Thoracic aorta (tissue), 2 donors: ENCODE measurements at regions not wholly inside any gene's neighbourhood (a gene's known extent, or its start where the extent isn't known, plus 50 kb on each side); places are given as distances from the start of the nearest gene placed in this dataset.

ENCODE experiments used
- ATAC-seq: fragments of 150-250 bp; one replicate; pipeline ENCODE4 v1.8.0; 2017; ENCODE audit warnings: low read depth; ENCODE audit not compliant: insufficient number of reproducible peaks, low FRiP score
- DNase-seq: peaks from one replicate; pipeline ENCODE4 v3.0.0-alpha.2; 2020; ENCODE audit warnings: low spot score
- H3K27ac ChIP-seq, 2 donors: fragments of 200-600 bp; sonication (generic); 1 replicate in 1 of 2; 2 replicates in 1 of 2; pipeline ENCODE4 v1.5.1; 2016; ENCODE audit warnings: mild to moderate bottlenecking in 2 of 2, moderate library complexity in 2 of 2
- H3K27me3 ChIP-seq: fragments of 200-600 bp; sonication (generic); replicated peaks from 2 replicates; pipeline ENCODE4 v1.6.0; 2016; ENCODE audit warnings: mild to moderate bottlenecking; ENCODE audit not compliant: insufficient read depth
- H3K36me3 ChIP-seq: fragments of 200-600 bp; sonication (generic); one replicate; pipeline ENCODE4 v1.5.1; 2016
- H3K4me1 ChIP-seq, 2 donors: fragments of 200-600 bp; sonication (generic); 1 replicate in 1 of 2; 2 replicates in 1 of 2; pipeline versions ENCODE4 v1.5.1 to v1.6.0; 2016; ENCODE audit warnings: low read depth in 2 of 2, mild to moderate bottlenecking in 1 of 2; ENCODE audit not compliant: control insufficient read depth in 1 of 2
- H3K4me3 ChIP-seq: fragments of 200-600 bp; sonication (generic); 2 replicates; pipeline ENCODE4 v1.5.1; 2016; ENCODE audit warnings: mild to moderate bottlenecking
- H3K9me3 ChIP-seq: fragments of 200-600 bp; sonication (generic); 2 replicates; pipeline ENCODE4 v1.5.1; 2016
- CTCF ChIP-seq: fragments of 200-600 bp; sonication (generic); IDR thresholded peaks from one replicate; pipeline ENCODE4 v1.5.1; 2019; ENCODE audit warnings: antibody characterized with exemption

- Histone ChIP-seq H3K4me1 (no peaks in the 10 kb centered on the region), H3K9me3 (no peaks in the 10 kb centered on the region), H3K27me3 (no peaks in the 10 kb centered on the region), H3K27ac (no peak overlapping the region), H3K4me3 (no peak overlapping the region), H3K36me3 (no peaks in the 10 kb centered on the region)
- TF ChIP-seq CTCF = no peak
- ATAC-seq (no peak), DNase-seq (no peak)
These were observed 998.0 kb upstream of the EPHA7 start for GRCh38 chr6:94417363-94417762.

GRCh38 chr6:94414041-94414440 is 994.7 kb upstream of the EPHA7 start:
- DNase-seq (no peak), ATAC-seq (no peak)
- Histone ChIP-seq H3K4me3 (no peak overlapping the region), H3K9me3 (no peaks in the 10 kb centered on the region), H3K36me3 (no peaks in the 10 kb centered on the region), H3K27me3 (no peaks in the 10 kb centered on the region), H3K27ac (no peak overlapping the region), H3K4me1 (no peaks in the 10 kb centered on the region)
- no peak for TF ChIP-seq CTCF

GRCh38 chr6:94401311-94401710 is 982.0 kb upstream of the EPHA7 start:
- no peak overlapping the region for H3K27ac ChIP-seq
- no peaks in the 10 kb centered on the region for H3K9me3 ChIP-seq
- ATAC-seq (no peak), DNase-seq (no peak)
- H3K4me3 ChIP-seq = no peak overlapping the region
- H3K4me1 ChIP-seq = no peaks in the 10 kb centered on the region
- H3K36me3 ChIP-seq = no peaks in the 10 kb centered on the region
- H3K27me3 ChIP-seq = no peaks in the 10 kb centered on the region
- TF ChIP-seq CTCF = no peak

GRCh38 chr6:94394822-94395221 is 975.5 kb upstream of the EPHA7 start:
- Histone ChIP-seq H3K4me1 (no peaks in the 10 kb centered on the region), H3K4me3 (no peak overlapping the region), H3K9me3 (no peaks in the 10 kb centered on the region), H3K36me3 (no peaks in the 10 kb centered on the region), H3K27me3 (no peaks in the 10 kb centered on the region), H3K27ac (no peak overlapping the region)
- TF ChIP-seq CTCF = no peak
- ATAC-seq = no peak
- no peak for DNase-seq

- no peaks in the 10 kb centered on the region for H3K36me3 ChIP-seq
- no peaks in the 10 kb centered on the region for H3K27me3 ChIP-seq
- H3K4me1 ChIP-seq = no peaks in the 10 kb centered on the region
- no peaks in the 10 kb centered on the region for H3K9me3 ChIP-seq
- ATAC-seq = no peak
- no peak for DNase-seq
- no peak for TF ChIP-seq CTCF
- H3K27ac ChIP-seq = no peak overlapping the region
- no peak overlapping the region for H3K4me3 ChIP-seq
These were observed 969.9 kb upstream of the EPHA7 start for GRCh38 chr6:94389218-94389617.
